SK-N-DZ (cell line): ENCODE measurements at regions not wholly inside any gene's neighbourhood (a gene's known extent, or its start where the extent isn't known, plus 50 kb on each side); places are given as distances from the start of the nearest gene placed in this dataset.
"Not testable (repeated sequence)": the region's sequence is repeated elsewhere in the genome, so short reads cannot be mapped to it uniquely, and the experiment has no call there.

Source experiments
- DNase-seq: peaks from one replicate; pipeline ENCODE4 v3.0.0-alpha.2; 2015; ENCODE audit warnings: low spot score

DNA sequence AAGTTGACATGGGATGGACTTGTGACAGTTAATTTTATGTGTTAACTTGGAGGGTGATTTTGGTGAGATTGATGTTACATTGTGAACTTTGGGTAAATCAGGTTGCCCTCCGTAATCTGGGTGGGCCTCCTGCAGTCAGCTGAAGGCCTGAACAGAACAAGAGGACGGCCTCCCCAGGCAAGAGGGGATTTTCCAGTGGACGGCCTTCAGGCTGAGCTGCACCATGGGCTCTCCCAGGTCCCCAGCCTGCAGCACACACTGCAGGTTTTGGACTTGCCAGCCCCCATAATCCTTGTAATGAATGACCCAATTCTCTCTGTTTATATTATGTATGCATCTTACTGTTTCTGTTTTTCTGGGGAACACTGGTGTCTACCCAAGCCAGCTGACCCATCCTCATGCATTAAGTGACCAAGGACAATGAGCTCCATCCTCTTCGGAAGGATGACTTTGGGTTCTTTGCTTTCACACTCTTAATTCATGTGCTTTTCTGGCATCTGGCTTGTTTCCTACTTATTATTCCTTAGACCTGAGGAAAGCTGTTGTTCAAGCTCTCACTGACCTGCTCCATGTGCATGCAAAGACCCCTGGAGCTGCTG is 64.2 kb downstream of the DACT2 start:
- DNase-seq, result no peak

DNA sequence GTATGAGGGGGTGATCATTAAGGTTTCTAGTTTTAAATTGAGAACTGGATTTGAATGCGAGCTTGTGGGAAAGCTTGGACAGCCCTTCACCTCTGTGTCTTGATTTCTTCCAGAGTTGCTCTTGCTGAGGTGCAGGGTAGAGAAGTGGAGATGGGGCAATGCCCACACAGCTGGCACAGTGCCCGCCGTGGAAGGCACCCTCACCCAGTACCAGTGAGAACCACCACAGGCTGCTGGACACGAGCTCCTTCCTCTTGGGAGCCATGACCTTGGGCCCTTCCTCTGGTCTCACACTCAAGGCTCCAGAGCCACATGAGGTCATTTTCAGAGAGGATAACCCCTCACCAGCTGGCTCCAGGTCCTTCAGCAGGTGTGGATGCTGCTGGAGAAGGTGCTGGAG is 67.3 kb downstream of the DACT2 start:
- no peak for DNase-seq

DNA sequence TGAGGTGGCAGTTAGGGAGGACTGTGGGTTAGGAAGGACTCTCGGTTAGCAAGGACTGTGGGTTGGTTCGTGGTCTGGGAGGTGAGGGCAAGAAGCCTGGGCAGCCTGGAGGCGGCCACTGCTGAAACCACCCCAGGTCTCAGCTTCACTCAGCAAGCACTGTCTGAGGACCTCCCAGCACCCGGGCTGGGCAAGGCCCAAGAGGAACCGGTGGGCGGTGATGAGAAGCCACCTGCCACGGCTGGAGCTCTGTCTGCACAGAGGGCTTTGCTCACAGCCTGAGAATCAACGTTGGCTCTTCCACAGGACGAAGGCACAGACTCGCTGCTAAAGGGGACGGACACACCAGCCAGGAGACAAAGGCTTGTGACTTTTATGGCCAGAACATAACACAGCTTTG is 69.3 kb downstream of the DACT2 start:
- no peak for DNase-seq

DNA sequence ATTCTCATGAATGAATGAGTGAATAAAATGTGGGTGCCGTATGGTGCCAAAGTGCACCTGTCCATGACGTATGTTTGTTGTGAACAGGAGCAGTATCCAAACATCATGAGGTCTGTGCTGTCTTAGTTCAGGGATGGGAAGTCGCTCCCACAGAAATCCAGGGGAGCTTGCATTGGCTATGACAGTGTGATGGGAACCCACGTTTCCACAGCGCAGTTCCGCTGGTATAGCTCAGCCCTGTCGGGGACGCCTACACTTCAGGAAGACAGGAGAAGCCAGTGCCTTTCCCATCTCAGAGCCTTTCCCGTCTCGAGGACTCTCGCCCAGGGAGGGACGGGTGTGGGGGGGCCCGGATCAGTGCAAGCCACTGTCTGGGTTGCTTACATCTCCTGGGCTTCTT is 69.8 kb downstream of the DACT2 start:
- DNase-seq, result no peak

DNA sequence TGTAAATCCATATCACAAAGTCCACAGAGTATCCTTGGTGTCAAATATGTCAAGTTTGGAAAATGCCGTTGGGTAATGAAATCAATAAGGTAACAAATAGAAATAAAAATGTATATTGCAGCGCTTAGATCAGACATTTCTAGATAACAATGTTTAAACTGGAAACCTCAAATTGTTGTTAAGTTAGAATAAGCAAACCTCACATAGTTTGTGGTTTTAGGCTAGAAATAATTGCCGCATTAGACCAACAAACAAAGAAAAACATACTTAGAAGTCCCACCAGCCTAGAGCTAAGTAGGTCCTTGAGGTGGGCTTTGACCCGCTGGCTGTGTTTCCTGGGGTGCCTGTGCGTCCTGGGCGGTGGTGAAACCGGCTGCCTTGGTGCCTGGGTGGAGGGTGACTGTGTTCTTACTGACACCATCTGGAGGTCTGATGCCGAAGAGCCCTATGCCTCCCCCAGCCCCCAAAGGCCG is 71.4 kb downstream of the DACT2 start:
- no peak for DNase-seq

GRCh38 chr6:168247443-168248147 is 72.0 kb downstream of the DACT2 start:
- no peak for DNase-seq

DNA sequence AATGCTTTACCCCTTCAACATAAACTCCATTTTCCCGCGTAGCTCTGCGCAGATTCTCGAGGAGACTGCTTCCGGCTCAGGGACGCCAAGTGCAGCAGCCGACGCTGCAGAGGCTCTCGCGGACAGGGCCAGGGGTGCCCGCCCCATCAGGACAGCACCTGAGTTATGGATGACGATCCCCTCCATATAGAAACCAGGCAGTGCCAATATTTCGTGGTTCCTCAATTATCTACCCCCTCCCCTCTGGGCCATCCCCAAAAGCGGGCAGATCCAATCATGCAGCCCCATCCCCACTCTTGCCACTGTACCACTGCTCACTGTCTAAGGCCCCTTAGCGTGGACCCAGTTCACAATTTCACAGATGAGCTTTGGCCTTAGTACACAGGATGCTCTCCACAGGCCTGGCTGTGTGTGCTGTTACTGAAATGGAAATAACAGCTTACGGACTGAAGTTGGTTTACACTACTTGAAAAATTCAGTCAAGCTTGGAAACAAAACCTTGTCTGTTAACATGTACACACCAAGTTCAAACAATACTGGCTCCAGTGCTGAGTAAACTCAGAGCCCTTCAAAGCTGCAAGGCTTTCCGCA is 74.5 kb downstream of the DACT2 start:
- no peak for DNase-seq

DNA sequence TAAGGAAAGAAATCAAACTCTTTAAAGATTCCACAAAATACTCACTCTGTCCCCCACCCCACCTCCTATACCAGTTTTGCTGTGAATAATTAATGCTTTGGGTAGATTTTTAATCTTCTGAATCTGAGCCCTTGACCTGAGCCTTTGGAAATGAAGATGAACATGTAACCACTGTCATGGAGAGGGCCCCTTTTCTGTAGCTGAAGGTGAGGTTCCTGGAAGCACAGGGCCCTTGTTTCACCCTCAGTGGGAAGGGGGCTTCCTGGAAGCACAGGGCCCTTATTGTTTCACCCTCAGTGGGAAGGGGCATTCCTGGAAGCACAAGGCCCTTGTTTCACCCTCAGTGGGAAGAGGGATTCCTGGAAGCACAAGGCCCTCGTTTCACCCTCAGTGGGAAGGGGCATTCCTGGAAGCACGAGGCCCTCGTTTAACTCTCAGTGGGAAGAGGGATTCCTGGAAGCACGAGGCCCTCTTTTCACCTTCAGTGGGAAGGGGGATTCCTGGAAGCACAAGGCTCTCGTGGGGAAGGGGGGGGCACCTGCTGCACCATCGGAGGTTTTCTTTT is 75.7 kb downstream of the DACT2 start:
- DNase-seq, result no peak

GRCh38 chr6:168242940-168243225 is 76.7 kb downstream of the DACT2 start:
- no peak for DNase-seq

GRCh38 chr6:168242111-168242939 is 77.3 kb downstream of the DACT2 start:
- no peak for DNase-seq

GRCh38 chr6:168240160-168240559 is 79.4 kb downstream of the DACT2 start:
- DNase-seq, result no peak

GRCh38 chr6:168239044-168239773 is 80.4 kb downstream of the DACT2 start:
- no peak for DNase-seq

DNA sequence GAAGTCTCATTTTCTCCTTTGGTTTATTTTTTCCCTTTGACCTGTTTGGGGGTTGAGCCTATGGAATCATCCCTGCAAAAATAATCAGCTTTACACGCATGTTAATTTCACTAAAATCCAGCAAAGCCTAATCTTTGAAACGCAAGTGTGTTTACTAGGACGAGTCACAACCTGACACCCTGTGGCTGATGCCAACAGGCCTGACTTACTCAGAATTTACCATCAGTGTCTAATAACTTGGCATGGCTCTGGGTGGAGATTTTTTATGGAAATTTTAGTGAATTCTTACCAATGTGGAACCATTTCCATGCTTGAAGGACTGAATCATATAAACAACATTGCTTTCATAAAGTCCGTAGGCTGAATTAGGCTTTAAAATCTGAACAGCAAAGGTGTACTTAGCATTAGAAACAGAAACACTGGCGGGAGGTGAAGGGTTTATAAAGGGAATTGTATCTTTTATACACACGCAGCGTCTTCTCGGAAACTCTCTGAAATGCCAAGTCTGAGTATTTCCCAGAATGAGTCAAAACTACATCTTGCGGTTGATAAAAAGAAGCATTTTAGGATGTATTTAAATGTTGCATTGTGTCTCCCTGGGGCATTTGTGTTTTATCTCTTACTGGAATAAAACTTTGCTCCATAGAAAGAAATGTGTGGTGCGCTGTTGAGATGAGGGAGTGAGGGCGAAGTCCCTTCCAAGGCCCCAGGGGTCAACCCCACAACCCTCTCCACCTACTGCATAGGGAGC is 81.2 kb downstream of the DACT2 start:
- no peak for DNase-seq

DNA sequence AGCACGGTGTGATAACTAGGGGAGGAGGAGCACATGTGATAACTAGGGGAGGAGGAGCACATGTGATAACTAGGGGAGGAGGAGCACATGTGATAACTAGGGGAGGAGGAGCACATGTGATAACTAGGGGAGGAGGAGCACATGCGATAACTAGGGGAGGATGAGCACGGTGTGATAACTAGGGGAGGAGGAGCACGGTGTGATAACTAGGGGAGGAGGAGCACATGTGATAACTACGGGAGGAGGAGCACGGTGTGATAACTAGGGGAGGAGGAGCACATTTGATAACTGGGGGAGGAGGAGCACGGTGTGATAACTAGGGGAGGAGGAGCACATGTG is 85.7 kb downstream of the DACT2 start:
- not testable (repeated sequence) for DNase-seq

DNA sequence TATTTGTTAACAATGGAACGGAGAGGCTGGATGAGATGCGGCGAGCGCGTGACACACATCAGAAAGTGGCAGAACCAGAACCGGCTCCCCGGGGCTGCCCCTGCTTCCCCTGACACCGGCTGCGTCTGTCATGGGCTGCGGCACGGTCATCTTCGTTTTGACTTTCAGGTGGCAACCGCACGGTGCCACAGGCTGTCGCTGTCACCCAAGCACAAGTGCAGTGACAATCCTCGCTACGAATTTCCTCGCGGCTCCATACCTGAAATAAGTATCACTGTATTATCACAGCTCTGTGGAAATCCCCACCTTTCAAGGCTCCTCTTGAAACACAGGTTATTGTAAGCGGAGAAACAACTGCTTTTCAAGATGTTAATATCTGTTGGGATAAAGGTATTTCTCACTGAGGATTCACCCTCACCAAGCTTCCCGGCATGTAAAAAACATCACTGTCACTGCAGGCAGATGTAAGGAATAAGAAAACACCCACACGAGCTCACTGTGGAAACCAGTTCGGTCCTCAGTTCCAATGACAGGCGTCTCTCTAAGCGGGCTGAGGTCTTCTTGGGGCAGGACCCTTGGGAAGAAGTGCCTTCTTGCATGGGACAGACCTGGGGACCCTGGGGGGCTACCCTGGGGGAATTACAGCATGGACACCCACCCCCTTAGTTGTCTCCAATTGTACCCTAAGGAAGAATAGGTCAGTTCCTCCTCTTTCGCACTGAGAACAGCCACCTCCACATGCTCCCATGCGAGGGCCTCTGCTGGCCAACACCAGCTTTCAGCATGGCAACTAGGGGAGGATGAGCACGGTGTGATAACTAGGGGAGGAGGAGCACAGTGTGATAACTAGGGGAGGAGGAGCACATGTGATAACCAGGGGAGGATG is 86.3 kb downstream of the DACT2 start:
- no peak for DNase-seq

DNA sequence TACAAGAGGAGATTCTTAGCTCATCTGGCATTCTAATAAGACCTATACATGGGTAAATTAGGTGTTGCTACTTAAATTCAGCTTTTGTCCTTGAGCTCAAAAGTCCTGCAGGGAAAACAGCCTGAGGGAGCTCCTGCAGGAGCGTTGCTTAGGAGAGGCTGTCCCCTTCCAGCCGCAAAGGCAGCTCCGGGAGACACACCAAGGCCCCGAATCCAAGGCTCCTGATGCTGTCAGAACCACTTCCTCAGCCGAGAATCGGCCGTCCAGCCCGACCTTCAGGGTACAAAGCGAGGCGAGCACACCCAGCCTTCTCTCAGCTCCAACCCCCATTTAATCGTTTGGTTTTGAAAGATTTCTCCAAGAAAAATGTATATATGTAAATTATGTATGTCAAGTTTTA is 87.0 kb downstream of the DACT2 start:
- no peak for DNase-seq

- no peak for DNase-seq
Measured at GRCh38 chr6:168232062-168232461, 87.5 kb downstream of the DACT2 start.

DNA sequence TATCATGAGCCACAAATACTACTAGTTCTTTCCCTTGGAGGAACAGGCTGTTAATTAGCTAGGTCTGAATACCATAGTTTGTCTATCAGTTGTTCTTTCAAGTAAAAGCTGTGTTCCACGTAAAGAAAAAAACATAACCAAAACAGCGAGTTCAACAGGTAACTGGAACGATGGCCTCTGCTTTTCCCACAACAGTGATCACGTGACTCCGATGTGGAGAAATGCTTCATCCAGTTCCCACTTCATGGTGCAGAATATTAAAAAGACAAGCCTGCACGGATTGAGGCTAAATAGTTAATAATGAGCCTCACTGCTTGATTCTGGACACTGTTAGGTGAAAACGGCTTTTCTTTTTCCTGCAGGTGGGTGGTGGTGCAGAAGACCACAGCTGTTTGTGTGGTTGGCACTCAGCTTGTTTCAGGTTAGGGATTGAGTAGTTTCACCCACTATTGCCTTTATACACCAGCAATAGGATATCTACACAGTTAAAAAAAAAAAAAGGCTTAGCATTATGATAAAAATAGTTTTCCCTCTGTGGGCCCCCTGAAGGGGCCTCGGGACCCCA is 88.1 kb downstream of the DACT2 start:
- no peak for DNase-seq

DNA sequence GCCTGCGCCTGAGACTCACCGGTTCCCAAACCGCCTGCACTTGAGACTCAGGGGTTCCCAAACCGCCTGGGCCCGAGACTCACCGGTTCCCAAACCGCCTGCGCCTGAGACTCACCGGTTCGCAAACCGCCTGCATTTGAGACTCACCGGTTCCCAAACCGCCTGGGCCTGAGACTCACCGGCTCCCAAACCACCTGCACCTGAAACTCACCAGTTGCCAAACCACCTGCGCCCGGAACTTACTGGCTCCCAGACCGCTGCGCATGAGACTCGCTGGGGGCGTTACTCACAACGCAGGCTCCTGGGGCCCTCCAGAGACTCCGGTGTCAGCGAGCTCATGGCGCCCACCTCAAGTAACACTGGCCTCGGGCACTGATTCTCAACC is 90.2 kb downstream of the DACT2 start:
- DNase-seq, result no peak
